ENCODE measurements at regions not wholly inside any gene's neighbourhood (a gene's known extent, or its start where the extent isn't known, plus 50 kb on each side); places are given as distances from the start of the nearest gene placed in this dataset.
A peak's percentile ranks its signal among the peaks of the same experiment; 100 is the strongest.

DNA sequence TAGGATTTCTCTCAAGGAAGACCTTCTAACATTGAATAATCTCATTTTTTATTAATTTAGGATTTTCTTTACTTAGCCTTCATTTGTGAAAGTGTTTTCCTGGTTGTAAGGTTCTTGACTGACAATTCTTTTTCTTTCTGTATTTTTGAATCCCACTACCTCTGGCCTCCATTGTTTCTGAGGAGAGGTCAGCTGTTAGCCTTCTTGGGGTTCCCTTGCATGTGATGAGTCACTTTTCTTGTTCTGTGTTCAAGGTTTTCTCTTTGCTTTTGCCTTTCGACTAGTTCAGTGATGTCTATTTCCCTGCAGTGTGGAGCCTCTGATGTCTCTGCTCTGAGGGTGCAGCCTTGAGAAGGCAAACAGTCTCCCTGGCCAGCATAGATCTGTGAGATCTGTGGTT lies 304.1 kb upstream of the ZNF32 start:
- H3K9me3 ChIP-seq (ENCODE audit: control insufficient read depth, low read length, poor library complexity, severe bottlenecking), result no peaks in the 10 kb centered on the region
- Mint-ChIP-seq H3K4me1 (peaks cover 2% of the 10 kb centered on the region), H3K36me3 (ENCODE audit: low read depth) (peaks cover 4% of the 10 kb centered on the region), H3K27ac (no peak overlapping the region), H3K4me3 (no peak overlapping the region), H3K27me3 (peaks cover 47% of the 10 kb centered on the region)
- ATAC-seq (no peak), DNase-seq (no peak)

DNA sequence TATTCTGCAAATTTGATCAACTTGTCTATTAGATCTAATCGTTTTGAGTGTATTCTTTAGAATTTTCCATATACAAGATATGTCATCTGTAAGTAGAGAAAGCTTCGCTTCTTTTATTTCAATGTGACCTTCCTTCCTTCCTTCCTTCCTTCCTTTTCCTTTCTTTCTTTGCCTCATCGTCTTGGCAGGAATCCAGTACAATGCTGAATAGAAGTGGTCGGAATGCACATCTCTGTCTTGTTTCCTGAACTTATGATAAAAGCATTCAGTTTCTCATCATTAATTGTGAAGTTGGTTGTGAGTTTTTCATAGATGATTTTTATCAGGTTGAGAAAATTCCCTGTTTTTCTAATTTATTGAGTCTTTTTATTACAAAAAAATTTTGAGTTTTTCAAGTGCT lies 300.7 kb upstream of the ZNF32 start:
- Mint-ChIP-seq H3K4me1 (peaks cover 2% of the 10 kb centered on the region), H3K36me3 (ENCODE audit: low read depth) (no peaks in the 10 kb centered on the region), H3K27me3 (peaks cover 24% of the 10 kb centered on the region), H3K27ac (no peak overlapping the region), H3K4me3 (no peak overlapping the region)
- H3K9me3 ChIP-seq (ENCODE audit: control insufficient read depth, low read length, poor library complexity, severe bottlenecking), result no peaks in the 10 kb centered on the region
- DNase-seq, result no peak
- ATAC-seq, result no peak

DNA sequence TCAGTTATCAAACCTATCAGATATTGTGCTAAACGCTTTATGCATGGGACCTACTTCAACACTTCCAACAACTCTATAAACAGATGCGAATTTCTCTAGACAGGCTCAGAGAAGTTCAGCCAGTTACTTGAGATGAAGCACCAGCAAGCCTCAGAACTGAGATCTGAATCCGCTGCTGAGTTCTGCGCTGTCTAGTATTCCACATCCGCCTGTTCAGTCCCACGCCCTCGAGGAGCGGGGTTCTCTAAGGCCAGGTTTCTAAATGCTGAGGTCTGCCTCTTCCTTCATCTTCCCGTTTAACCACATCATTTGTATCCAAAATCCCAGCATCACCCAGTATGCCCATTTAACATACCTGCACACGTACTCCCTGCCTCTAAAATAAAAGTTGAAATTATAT lies 297.8 kb upstream of the ZNF32 start:
- Mint-ChIP-seq H3K27ac (no peak overlapping the region), H3K27me3 (peaks cover 35% of the 10 kb centered on the region), H3K36me3 (ENCODE audit: low read depth) (peaks cover 2% of the 10 kb centered on the region), H3K4me1 (peaks cover 13% of the 10 kb centered on the region), H3K4me3 (no peak overlapping the region)
- ATAC-seq, result no peak
- H3K9me3 ChIP-seq (ENCODE audit: control insufficient read depth, low read length, poor library complexity, severe bottlenecking), result no peaks in the 10 kb centered on the region
- no peak for DNase-seq

DNA sequence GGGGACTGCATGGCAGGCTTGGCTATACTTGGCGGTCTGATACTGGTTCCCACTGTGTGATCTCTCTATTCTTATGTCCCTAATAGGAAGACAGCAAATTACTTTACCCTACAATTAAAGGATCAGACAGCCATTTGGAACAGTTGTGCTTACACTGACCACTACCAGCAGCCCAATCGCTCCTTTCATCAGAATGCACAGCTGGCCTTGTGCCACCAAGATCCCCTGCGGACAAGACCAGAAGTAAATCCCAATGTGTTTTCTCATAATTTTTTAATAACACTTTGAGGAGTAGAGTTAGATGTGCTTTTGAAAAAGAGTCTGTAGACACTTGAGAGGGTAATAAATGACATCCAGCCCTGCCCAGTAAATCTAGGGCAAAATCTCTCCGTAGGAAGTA lies 297.2 kb upstream of the ZNF32 start:
- Mint-ChIP-seq H3K36me3 (ENCODE audit: low read depth) (peaks cover 2% of the 10 kb centered on the region), H3K27me3 (peaks cover 37% of the 10 kb centered on the region), H3K4me1 (peaks cover 12% of the 10 kb centered on the region), H3K27ac (no peak overlapping the region), H3K4me3 (no peak overlapping the region)
- ATAC-seq, result no peak
- DNase-seq, result no peak
- H3K9me3 ChIP-seq (ENCODE audit: control insufficient read depth, low read length, poor library complexity, severe bottlenecking), result no peaks in the 10 kb centered on the region

DNA sequence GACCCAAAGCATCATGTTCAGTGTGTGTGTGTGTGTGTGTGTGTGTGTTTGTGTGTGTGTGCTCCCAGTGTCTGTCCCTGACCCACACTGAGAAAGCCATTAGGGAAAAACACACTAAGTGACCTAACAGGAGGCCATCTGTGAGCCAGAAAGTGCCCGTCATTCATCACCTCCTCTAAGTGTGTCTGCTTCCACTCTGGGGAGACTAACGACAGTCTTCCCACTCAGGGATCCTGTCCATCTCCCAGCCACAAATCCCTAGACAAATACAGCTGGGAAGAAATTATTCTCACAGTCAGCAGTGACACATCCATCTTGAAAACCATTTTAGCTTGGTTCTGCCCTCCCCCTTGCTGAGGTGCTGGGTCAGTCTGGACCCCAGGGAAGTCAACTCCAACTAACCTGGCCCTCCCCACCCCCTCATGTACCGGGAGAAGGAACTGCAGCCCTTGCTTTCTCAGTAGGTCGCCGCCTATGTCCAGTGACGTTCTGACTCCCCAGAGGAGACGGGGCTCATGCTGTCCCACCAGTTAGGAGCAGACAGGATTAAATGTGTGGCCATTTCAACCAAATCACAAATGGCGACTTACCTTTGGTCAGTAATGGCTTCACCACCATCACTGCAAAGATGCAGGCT lies 296.5 kb upstream of the ZNF32 start:
- peaks cover 37% of the 10 kb centered on the region for H3K27me3 Mint-ChIP-seq
- DNase-seq, result no peak
- H3K9me3 ChIP-seq (ENCODE audit: control insufficient read depth, low read length, poor library complexity, severe bottlenecking), result no peaks in the 10 kb centered on the region
- peaks cover 2% of the 10 kb centered on the region for H3K36me3 Mint-ChIP-seq (ENCODE audit: low read depth)
- H3K4me1 Mint-ChIP-seq, result peaks cover 13% of the 10 kb centered on the region
- no peak for ATAC-seq
- H3K4me3 Mint-ChIP-seq, result no peak overlapping the region
- H3K27ac Mint-ChIP-seq, result no peak overlapping the region

DNA sequence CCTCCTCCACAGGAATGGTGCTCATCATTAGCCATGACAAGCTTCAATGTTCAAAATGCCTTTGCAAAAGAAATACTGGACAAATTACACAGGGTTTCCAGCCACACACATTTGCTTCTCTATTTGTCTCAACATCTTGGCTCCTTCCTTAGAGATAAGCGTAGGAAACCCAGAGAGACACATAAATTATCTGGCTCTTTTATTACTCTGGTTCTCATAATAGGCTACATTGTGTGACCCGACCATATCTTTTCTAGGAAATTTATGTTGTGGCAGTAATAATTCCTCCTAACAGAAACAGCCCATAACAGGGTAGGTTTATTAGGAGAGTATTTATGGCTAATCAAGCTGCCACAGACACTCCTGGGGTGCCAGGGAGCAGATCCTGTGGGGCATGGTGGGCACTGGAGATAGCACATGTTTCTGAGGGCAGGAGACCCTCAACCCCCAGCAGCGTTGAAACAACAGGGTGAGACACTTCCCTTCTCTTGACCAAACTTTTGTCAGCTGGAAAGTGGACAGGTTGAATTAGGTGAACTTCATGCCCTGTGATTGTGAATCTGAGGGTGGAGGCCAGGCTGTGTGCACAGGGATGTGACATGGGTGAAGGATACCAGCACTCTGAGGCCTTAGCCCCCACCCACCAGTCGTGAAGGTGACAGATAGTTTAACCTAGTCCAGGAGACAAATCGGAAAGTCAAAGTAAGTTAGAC lies 295.9 kb upstream of the ZNF32 start:
- Mint-ChIP-seq H3K27ac (no peak overlapping the region), H3K27me3 (peaks cover 37% of the 10 kb centered on the region), H3K4me3 (no peak overlapping the region), H3K4me1 (peaks cover 20% of the 10 kb centered on the region), H3K36me3 (ENCODE audit: low read depth) (peaks cover 2% of the 10 kb centered on the region)
- ATAC-seq (no peak), DNase-seq (no peak)
- H3K9me3 ChIP-seq (ENCODE audit: control insufficient read depth, low read length, poor library complexity, severe bottlenecking), result no peaks in the 10 kb centered on the region

DNA sequence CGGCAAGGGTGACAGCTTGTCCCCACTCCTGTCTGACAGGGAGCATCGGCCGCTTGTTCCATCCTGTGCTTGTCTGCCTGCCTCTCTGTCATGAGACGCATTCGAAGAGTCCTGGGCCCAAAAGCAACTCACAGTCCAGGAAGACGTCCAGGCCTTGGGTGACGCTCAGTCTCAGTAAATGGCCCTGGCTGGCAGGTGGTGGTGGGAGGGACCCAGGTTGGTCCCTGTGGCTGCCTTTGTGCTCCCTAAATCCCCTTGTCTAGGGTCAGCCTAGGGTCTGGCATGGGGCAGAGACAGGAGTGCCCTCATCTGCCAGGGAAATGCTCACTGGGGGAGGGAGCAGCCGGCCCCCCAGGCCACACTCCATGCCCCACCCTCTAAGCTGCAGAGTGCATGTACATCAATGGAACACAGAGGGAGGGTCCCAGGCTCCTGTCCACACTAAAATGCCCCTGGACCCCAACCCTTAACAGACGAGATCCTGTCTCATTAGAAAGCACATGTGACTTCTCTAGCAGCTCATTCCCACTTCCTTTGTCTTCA lies 295.2 kb upstream of the ZNF32 start:
- peaks cover 23% of the 10 kb centered on the region for H3K4me1 Mint-ChIP-seq
- H3K27me3 Mint-ChIP-seq, result peaks cover 37% of the 10 kb centered on the region
- no peaks in the 10 kb centered on the region for H3K9me3 ChIP-seq (ENCODE audit: control insufficient read depth, low read length, poor library complexity, severe bottlenecking)
- DNase-seq (no peak), ATAC-seq (no peak)
- H3K4me3 Mint-ChIP-seq, result no peak overlapping the region
- H3K36me3 Mint-ChIP-seq (ENCODE audit: low read depth), result peaks cover 2% of the 10 kb centered on the region
- no peak overlapping the region for H3K27ac Mint-ChIP-seq

DNA sequence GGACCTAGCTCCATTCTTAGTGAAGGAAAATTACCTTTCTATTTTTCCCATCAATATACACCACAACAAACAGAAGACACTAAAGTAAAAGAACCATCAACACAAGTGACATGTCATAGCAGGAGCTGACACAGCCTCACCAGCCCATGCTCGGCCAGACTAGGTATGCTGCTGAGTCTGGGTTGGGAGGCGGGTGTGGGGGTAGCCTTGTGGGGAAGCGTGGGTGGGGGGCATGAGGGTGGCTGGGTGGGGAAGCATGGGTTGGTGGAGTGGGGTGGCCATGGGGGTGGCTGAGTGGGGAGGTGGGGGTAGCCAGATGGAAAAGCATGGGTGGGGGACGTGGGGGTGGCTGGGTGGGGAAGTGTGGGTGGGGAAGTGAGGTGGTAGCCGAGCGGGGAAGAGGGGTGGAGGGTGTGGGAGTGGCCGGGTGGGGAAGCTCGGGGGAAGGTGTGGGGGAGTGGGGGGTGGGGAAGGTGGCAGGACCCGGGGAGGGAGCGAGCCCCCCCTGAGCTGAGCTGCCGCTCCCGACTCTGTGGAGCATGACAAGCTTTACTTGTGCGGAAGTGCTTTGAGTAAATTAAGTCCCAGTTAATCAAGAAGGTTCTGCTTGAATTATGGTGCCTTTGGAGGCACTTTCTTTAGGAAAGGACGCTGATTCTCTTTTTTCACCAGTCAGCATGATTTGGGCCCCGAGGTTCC lies 294.6 kb upstream of the ZNF32 start:
- H3K4me3 Mint-ChIP-seq, result no peak overlapping the region
- H3K27me3 Mint-ChIP-seq, result peaks cover 37% of the 10 kb centered on the region
- DNase-seq (no peak), ATAC-seq (no peak)
- peaks cover 23% of the 10 kb centered on the region for H3K4me1 Mint-ChIP-seq
- no peak overlapping the region for H3K27ac Mint-ChIP-seq
- no peaks in the 10 kb centered on the region for H3K9me3 ChIP-seq (ENCODE audit: control insufficient read depth, low read length, poor library complexity, severe bottlenecking)
- H3K36me3 Mint-ChIP-seq (ENCODE audit: low read depth), result peaks cover 2% of the 10 kb centered on the region

DNA sequence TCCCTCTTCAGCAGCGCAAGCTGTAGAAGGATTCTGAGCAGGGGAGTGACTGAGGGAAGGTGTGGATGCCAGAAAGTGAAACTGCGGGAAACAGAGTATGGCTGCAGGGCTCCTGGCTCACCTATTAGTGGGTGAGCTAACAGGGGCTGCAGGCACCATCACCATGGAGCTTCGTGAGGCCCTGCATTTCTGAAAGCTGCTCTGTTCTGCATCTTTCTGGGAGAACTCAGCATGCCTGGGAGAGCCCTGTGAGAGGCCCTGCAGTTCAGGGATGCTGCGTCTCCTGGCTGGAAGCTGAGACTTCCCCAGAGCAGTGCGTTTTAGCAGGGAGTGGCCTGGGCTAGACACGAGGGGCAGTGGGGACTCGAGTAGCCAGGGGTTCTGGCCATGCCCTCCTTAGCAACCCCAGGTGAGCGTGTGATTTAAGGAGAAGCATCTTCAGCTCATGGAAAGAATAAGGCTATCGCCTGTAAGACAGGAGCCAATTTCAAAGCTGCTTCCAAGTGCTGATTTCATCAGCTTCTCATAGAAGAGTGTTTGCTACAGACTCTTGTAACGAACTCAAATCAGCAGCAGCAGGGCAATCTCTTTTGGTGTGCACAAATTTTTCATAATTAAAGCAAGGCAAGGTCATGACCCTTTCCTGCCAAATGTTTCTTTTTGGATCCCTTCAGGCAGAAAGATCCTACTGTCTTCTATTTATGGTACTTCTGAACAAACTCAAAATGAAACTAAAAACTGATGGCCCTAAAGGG lies 293.6 kb upstream of the ZNF32 start:
- Mint-ChIP-seq H3K4me3 (no peak overlapping the region), H3K36me3 (ENCODE audit: low read depth) (peaks cover 2% of the 10 kb centered on the region), H3K27ac (peak overlapping the region; percentile 32), H3K27me3 (peaks cover 37% of the 10 kb centered on the region), H3K4me1 (peaks cover 23% of the 10 kb centered on the region)
- no peak for ATAC-seq
- DNase-seq, result no peak
- no peaks in the 10 kb centered on the region for H3K9me3 ChIP-seq (ENCODE audit: control insufficient read depth, low read length, poor library complexity, severe bottlenecking)

DNA sequence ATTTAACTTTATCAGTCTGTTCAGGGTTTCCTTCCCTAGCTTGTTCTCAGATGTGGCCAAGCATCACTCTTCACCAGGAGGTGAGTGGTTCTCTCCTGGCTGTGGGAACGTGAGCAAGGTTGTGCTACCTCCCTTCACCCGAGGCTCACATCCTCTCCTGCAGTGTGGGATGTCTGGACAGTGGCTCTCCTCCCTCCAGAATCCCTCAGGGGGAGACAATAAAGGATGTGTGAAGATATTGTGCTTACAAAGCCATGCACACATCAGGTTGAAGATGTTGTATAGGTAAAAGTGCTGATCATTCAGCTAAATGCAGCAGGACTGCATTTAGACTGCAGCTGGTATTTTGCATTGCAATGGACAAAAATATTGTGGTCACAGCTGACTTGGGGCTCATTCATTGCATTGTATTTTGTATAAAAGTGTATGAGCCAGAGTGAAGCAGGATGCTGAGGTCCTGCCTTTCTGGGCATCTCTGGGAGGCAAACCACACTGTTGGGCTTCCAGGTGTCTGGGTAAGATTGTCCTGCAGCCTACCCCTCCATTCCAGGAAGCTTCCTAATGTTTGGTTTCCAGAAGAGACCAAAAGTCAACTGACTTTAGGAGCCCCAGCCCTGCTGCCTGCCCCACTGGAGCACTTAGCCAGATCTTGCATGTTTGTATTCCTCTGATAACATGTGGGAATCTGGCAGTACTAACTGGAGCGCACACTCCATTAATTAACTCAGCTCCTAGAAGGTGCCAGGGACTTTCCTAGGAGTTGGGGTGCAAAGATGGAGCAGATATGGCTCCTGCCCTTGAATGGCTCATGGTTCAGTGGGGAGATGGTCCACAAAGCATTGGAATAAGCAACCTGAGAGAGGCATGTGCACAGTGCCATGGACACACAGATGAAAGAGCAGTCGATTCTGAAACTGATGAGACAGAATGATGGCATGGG lies 292.5 kb upstream of the ZNF32 start:
- peaks cover 2% of the 10 kb centered on the region for H3K36me3 Mint-ChIP-seq (ENCODE audit: low read depth)
- peak overlapping the region; percentile 52 for H3K4me3 Mint-ChIP-seq
- DNase-seq (no peak), ATAC-seq (no peak)
- peaks cover 37% of the 10 kb centered on the region for H3K27me3 Mint-ChIP-seq
- peak overlapping the region; percentile 32 for H3K27ac Mint-ChIP-seq
- H3K9me3 ChIP-seq (ENCODE audit: control insufficient read depth, low read length, poor library complexity, severe bottlenecking), result no peaks in the 10 kb centered on the region
- H3K4me1 Mint-ChIP-seq, result peaks cover 23% of the 10 kb centered on the region

DNA sequence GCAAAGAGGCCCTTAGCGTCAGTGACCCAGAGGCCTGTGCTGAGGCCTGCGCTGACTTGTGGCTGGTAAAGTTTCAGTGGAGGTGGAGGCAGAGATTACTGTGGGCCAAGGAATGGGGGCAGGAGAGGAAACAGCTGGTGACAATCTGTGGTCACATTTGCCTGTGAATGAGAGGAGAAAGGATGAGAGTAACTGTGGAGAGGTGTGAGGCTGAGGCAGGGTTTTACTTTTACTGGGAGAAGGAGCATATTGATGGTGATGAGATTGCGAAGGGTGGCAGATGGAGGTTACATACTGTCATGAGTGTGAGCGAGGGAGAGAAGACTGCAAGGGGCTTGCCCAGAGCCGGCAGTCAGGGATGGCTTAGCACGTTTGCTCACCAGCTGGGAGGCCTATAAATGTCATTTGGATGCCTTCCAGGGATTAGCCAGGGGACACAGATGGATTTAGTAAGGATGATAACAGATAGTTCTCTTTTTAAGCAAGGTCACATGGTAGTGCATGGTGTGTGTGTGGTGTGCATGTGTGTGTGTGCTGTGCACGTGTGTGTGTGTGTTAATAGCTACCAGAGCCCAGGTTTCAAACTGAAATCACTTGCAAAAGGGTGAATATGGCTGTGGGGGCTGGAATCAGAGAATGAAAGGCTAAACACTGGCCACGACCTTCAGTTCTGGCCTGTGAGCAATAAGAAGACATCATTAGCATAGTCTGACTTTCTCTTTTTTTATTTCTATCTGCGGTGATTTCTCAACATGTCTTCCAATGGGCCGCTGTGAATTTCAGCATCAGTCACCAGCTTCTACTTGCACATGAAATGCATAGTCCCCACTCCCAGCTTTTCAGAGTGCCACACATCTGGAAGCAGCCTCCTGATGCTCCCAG lies 291.5 kb upstream of the ZNF32 start:
- no peaks in the 10 kb centered on the region for H3K9me3 ChIP-seq (ENCODE audit: control insufficient read depth, low read length, poor library complexity, severe bottlenecking)
- DNase-seq, result no peak
- Mint-ChIP-seq H3K27me3 (peaks cover 31% of the 10 kb centered on the region), H3K4me3 (no peak overlapping the region), H3K36me3 (ENCODE audit: low read depth) (peaks cover 2% of the 10 kb centered on the region), H3K27ac (peak overlapping the region; percentile 1), H3K4me1 (peaks cover 23% of the 10 kb centered on the region)
- ATAC-seq, result no peak

Data from T-helper 17 cell (primary cell).